ENCODE measurements at regions not wholly inside any gene's neighbourhood (a gene's known extent, or its start where the extent isn't known, plus 50 kb on each side); places are given as distances from the start of the nearest gene placed in this dataset.

GRCh38 chr5:159768243-159768642, 148.0 kb upstream of the ADRA1B start:
- Histone ChIP-seq H3K9me1 (replicated peaks; ENCODE audit: control insufficient read depth, extremely low read depth, insufficient read depth, low read length) (no peaks in the 10 kb centered on the region), H3K27me3 (ENCODE audit: control insufficient read depth in 2 of 2, insufficient read depth in 2 of 2, low read length in 2 of 2) (no peaks in the 10 kb centered on the region), H3K79me2 (ENCODE audit: control insufficient read depth, insufficient read depth, low read length) (no peaks in the 10 kb centered on the region), H3K4me3 (replicated peaks in 1 of 3; ENCODE audit: insufficient read depth in 1 of 3, low read depth in 1 of 3, low read length in 3 of 3) (no peak overlapping the region), H4K20me1 (replicated peaks; ENCODE audit: control insufficient read depth, extremely low read depth, insufficient read depth, low read length) (no peaks in the 10 kb centered on the region), H3K36me3 (ENCODE audit: control insufficient read depth in 2 of 2, extremely low read depth in 1 of 2, insufficient read depth in 2 of 2, low read length in 2 of 2) (no peaks in the 10 kb centered on the region), H3K9ac (replicated peaks; ENCODE audit: extremely low read depth, insufficient read depth, low read length) (no peak overlapping the region), H3K4me2 (ENCODE audit: insufficient read depth, low read length) (no peak overlapping the region), H3K4me1 (ENCODE audit: control insufficient read depth, extremely low read depth, insufficient read depth, low read length) (no peaks in the 10 kb centered on the region), H3K27ac (ENCODE audit: insufficient read depth, low read depth, low read length) (no peak overlapping the region), H3K9me3 (replicated peaks; ENCODE audit: control insufficient read depth, insufficient read depth, low read length) (no peaks in the 10 kb centered on the region), H2AFZ (ENCODE audit: low read depth, low read length) (no peak overlapping the region)
- TF ChIP-seq FOS (IDR thresholded peaks at IDR 0.05; ENCODE audit: borderline replicate concordance, insufficient read depth, low read length) (no peak), MAX (IDR thresholded peaks at IDR 0.05; ENCODE audit: insufficient read depth, insufficient read length) (no peak), GATA2 (IDR thresholded peaks at IDR 0.05; ENCODE audit: insufficient read depth, insufficient read length, low read depth, low read length) (no peak), EZH2 (IDR thresholded peaks at IDR 0.05; ENCODE audit: borderline replicate concordance, low read depth, low read length, severe bottlenecking) (no peak), POLR2A (IDR thresholded peaks at IDR 0.05; ENCODE audit: low read depth, low read length) (no peak), JUN (IDR thresholded peaks at IDR 0.05; ENCODE audit: borderline replicate concordance, insufficient read depth, insufficient read length, low read depth) (no peak), POLR2AphosphoS5 (IDR thresholded peaks at IDR 0.05; ENCODE audit: insufficient read depth, low read depth, low read length) (no peak), MYC (IDR thresholded peaks at IDR 0.05; ENCODE audit: low read depth, low read length) (no peak)
- TF ChIP-seq, protein P1, sequence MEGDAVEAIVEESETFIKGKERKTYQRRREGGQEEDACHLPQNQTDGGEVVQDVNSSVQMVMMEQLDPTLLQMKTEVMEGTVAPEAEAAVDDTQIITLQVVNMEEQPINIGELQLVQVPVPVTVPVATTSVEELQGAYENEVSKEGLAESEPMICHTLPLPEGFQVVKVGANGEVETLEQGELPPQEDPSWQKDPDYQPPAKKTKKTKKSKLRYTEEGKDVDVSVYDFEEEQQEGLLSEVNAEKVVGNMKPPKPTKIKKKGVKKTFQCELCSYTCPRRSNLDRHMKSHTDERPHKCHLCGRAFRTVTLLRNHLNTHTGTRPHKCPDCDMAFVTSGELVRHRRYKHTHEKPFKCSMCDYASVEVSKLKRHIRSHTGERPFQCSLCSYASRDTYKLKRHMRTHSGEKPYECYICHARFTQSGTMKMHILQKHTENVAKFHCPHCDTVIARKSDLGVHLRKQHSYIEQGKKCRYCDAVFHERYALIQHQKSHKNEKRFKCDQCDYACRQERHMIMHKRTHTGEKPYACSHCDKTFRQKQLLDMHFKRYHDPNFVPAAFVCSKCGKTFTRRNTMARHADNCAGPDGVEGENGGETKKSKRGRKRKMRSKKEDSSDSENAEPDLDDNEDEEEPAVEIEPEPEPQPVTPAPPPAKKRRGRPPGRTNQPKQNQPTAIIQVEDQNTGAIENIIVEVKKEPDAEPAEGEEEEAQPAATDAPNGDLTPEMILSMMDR (IDR thresholded peaks at IDR 0.05; ENCODE audit: extremely low read depth in 1 of 2, insufficient read depth in 1 of 2, low read depth in 1 of 2, low read length in 2 of 2) = no peak
- BruUV-seq (replicated peaks) = no TSS peak
- CTCF ChIA-PET = no interaction called here
- intact Hi-C loops (cut with micrococcal nuclease) = no loop called here
- FAIRE-seq (no peak), DNase-seq (ENCODE audit: low read depth, low spot score) (no peak)
- dilution Hi-C loops (cut with MboI; ENCODE audit: extremely low pct_ligation_motif_present, low sequenced_read_pairs) = no loop called here
- POLR2A ChIA-PET = no interaction called here
